C4-2B (cell line): ENCODE measurements at regions not wholly inside any gene's neighbourhood (a gene's known extent, or its start where the extent isn't known, plus 50 kb on each side); places are given as distances from the start of the nearest gene placed in this dataset.

ENCODE experiments used
- ZFX ChIP-seq: fragments of 450-650 bp; IDR thresholded peaks from 2 replicates; pipeline ENCODE4 v1.6.1; 2017
- TF ChIP-seq, protein P1 (sequence below): fragments of 450-650 bp; conservative IDR thresholded peaks from 2 replicates; pipeline ENCODE4 v1.5.1; 2017; ENCODE audit warnings: mild to moderate bottlenecking

DNA sequence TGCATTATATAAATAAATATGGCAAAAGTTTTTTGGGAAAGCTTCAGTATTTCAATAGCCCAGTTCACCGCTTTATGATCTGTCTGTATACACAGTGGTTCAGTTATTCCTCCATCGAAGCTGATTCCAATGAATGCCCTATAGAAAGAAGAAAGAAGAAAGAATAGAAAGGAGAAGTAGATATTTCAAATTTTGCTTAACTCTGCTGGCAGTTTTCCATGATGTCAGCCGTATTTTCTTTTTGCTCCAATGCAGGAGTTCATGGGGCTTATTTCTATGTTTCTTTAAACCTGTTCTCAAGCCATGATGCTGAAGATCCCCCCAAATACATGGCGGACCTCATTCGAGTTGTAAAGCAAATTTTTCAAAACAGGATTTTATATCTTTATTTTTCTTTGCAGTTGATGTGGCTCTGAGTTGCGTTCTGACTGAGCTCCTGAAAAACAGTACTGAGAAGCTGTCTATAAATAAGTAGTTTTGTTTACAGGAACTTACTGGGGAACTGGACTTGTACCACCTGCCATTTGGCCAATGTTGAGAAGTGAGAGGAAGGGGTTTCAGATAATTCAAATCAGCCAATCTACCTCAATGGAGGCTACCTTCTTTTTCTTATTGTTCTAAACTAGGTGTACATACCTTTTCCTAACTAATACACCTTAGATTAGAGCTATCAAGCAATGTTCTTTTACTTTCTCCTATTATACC lies 418.5 kb upstream of the MEF2C start:
- TF ChIP-seq, protein P1, sequence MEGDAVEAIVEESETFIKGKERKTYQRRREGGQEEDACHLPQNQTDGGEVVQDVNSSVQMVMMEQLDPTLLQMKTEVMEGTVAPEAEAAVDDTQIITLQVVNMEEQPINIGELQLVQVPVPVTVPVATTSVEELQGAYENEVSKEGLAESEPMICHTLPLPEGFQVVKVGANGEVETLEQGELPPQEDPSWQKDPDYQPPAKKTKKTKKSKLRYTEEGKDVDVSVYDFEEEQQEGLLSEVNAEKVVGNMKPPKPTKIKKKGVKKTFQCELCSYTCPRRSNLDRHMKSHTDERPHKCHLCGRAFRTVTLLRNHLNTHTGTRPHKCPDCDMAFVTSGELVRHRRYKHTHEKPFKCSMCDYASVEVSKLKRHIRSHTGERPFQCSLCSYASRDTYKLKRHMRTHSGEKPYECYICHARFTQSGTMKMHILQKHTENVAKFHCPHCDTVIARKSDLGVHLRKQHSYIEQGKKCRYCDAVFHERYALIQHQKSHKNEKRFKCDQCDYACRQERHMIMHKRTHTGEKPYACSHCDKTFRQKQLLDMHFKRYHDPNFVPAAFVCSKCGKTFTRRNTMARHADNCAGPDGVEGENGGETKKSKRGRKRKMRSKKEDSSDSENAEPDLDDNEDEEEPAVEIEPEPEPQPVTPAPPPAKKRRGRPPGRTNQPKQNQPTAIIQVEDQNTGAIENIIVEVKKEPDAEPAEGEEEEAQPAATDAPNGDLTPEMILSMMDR: no peak
- no peak for TF ChIP-seq ZFX
